HG03280 (cell line): ENCODE measurements at regions not wholly inside any gene's neighbourhood (a gene's known extent, or its start where the extent isn't known, plus 50 kb on each side); places are given as distances from the start of the nearest gene placed in this dataset.

Experiments used
- ATAC-seq: cut with Tn5 transposase; IDR thresholded peaks from one replicate; pipeline ENCODE4 v1.9.1; 2021; ENCODE audit warnings: mild to moderate bottlenecking, moderate library complexity; ENCODE audit not compliant: unreplicated experiment

DNA sequence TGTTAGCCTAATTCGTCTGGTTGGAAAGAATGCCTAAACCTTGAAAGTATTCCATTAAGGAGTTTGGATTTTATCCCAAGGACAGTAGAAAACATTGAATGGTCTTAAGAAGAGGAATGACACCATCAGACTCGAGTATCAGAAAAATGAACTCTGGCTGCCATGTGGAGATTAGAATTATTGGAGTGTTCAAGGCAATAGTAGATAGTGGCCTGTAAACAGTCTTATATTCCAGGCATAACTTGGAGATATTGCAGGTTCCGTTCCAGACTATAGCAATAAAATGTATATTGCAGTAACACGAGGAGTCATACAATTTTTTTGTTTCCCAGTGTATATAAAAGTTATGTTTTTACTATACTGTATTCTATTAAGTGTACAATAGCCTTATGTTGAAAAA lies 130.9 kb downstream of the GDAP2 start:
- ATAC-seq, result no peak

DNA sequence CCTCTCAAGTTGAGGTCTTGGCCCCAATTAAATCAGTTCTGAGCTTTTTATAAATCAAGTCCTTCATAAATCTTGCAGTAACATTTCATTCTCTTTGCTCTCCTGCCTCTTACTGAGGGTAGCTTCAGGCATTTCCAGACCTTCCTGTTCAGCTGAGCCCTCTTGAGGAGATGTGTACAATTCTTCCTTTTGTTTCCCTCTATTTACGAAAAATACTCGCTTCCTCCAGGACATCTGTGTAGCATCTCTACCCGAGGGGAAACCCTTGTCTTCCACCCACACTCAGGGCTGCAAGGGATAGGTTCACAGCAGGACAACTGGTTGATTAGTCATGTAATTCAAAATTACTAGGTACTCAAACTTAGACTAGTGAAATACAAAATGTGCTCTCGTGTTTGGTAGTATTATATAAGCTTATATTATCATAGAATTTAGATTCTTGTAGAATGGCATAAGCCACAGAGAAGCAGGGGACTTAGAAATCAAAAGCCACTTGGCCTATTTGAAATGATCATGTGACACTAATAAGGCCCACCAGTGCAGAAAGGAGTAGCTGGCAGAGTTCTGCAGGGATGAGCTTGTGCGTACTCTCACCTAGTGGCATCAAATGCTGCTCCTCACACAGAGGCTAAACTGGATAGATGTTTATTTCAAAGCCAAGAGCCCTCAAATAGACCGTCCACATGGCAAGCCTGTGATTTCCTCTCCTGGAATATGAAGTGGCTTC lies 126.7 kb downstream of the GDAP2 start:
- no peak for ATAC-seq

DNA sequence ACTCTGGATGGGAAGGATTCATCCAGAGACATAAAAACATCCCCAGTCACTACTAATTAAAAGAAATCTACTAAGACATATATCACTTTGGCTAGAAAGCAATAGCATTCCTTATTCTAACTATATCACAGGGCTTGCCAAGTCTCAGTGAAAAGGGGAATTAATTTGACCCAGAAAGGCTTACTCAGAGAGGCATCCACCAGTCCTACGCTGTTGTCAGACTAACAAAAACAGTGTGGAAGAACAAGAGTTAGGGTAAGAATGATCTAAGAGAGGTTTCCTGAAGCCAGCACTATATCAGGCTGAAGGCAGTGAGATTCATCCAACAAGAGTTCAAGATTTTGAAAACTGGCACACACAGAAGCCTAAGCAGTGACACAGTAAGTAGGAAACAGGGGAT lies 126.1 kb downstream of the GDAP2 start:
- no peak for ATAC-seq

DNA sequence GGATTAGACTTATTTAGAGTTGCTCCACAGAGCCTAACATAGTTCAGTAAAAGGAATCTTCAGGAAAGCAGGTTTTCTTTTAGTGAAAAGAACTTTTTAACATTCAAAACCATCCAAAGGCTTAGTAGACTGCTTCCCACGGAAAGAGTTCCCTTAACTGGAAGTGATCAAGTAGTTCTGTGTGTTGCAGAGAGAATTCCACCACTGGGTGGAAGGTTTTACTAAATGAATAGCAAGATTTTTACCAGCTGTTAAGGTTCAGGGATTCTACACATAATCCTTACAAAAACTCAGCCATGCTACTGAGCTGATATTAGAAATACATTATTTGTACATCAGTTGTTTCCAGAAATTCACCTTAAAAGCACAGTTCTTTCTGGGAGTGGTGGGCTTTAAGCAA lies 119.7 kb downstream of the GDAP2 start:
- no peak for ATAC-seq

DNA sequence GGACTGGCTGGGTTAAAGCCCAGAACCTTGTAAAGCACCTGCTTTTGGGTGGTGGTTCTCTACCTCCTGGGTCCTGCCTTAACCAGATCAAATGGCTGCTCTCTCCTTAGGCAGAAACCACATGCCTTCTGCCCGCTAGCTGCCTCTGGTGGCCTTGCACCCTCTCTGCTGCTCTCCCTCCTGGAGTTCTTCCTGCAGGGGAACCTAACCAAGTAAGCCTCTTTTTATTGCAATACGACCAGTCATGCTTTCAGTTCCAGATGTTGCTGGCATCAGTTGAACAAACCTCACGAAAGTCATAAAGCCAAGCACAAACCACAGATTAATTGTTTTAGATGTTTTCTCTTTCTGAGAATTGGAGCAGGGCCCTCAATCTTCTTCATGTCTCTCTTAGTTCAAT lies 118.9 kb downstream of the GDAP2 start:
- no peak for ATAC-seq

DNA sequence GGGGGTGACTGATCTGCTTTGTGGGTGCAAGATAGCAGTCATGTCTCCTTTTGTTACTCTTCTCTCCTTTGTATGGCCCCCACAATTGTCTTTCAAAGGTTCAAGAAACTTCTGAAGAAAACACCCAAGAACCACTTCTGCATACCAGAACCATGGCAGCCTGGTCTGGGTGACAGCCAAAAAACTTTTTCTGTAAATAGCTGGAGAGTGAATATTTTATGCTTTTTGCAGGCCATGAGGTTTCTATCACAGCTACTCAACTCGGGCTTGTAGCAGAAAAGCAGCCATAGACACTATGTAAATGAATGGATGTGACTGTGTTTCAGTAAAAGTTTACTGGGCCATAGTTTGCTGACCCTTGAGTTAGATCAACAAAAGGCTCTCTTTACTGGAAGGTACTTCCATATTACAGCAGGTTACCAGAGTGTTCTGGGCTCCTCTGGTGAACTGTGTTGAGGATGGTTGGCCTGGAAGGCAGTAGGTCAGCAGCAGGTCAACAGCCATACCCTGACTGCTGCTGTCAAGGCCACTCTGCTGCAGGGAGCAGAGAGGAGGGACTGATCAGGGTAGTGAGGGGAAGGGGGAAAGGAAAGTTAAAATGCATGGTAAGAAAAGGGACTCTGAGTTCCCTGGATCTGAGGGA lies 116.4 kb downstream of the GDAP2 start:
- ATAC-seq, result no peak
